A549 (cell line): ENCODE measurements at regions not wholly inside any gene's neighbourhood (a gene's known extent, or its start where the extent isn't known, plus 50 kb on each side); places are given as distances from the start of the nearest gene placed in this dataset.

Source experiments
- CTCF ChIP-seq: fragments of >200 bp; sonication (Bioruptor Twin); formaldehyde crosslinking; IDR thresholded peaks from 3 replicates; pipeline ENCODE4 v1.5.1; 2016
- EP300 ChIP-seq, 2 experiments: fragments of >200 bp; sonication (Bioruptor Twin); formaldehyde crosslinking; IDR thresholded peaks; 2 replicates in 1 of 2; 3 replicates in 1 of 2; pipeline ENCODE4 v1.6.1; 2016 to 2017
- NR3C1 ChIP-seq: fragments of >200 bp; sonication (Bioruptor Twin); formaldehyde crosslinking; IDR thresholded peaks from 3 replicates; pipeline ENCODE4 v1.6.1; 2017
- POLR2AphosphoS2 ChIP-seq: conservative IDR thresholded peaks from 2 replicates; pipeline ENCODE4 v1.6.1; 2012; ENCODE audit warnings: low read length, improper control_type of control experiment, inconsistent platforms
- TFCP2L1 ChIP-seq: fragments of 250-450 bp; sonication (Bioruptor Pico); IDR thresholded peaks from 2 replicates; pipeline ENCODE4 v1.5.0; 2021; ENCODE audit warnings: mild to moderate bottlenecking
- TP53 ChIP-seq: fragments of 250-450 bp; sonication (Bioruptor Pico); IDR thresholded peaks from 2 replicates; pipeline ENCODE4 v1.5.0; 2021; ENCODE audit warnings: mild to moderate bottlenecking, moderate library complexity

GRCh38 chr20:19820555-19821211 is 62.6 kb downstream of the RIN2 start:
- no peak for TF ChIP-seq EP300 (IDR thresholded peaks at IDR 0.05)
- TF ChIP-seq CTCF: no peak
- no peak for TF ChIP-seq TFCP2L1 (CRISPR knock-in tag)
- TF ChIP-seq TP53 (CRISPR knock-in tag): no peak
- TF ChIP-seq NR3C1: no peak
- no peak for TF ChIP-seq POLR2AphosphoS2
